Kidney glomerular epithelial cell (primary cell): ENCODE measurements at regions not wholly inside any gene's neighbourhood (a gene's known extent, or its start where the extent isn't known, plus 50 kb on each side); places are given as distances from the start of the nearest gene placed in this dataset.
"Not testable (repeated sequence)": the region's sequence is repeated elsewhere in the genome, so short reads cannot be mapped to it uniquely, and the experiment has no call there.

ENCODE experiments used
- DNase-seq: peaks from one replicate; lab custom pipeline; 2025; lab: John Stamatoyannopoulos, UW

DNA sequence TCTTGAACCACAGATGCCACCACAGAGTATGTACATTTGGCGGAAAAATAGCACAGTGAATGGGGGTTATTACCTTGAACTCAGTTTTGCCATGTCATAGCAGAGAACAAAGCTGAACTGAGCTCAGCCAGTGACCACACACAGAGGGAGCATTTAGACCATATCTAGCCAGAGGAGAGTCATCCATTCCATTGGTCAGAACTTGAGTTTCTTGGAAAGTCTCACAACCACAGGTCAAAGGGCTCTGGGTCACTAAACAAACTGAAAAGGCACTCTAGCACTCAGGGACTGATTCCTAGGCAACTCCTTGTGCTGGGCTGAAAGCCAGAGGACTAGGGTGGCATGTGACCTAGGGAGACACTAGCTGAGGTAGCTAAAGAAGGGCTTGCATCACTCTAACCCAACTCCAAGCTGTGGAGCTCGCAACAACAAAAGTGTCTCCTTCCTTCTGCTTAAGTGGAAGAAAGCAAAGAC lies 239.7 kb upstream of the SEMA3D start:
- no peak for DNase-seq

DNA sequence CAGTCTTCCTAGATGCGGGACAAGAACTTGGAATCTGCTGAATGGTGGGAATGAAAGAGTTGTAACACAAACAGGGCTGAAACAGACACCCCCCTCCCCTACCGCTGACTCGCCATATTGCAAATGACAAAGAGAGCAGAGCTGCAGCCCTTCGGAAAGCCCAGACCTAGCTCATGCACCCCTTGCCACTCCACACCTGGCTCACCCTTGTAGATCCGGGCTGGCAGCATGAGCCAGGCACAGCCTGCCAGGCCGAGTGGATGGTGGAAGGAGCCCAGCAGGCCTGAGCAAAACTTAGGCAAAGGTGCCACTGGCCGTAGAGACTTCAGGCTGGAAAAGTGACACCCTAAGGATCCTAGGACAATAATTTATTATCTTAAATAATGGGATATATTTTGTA lies 237.4 kb upstream of the SEMA3D start:
- no peak for DNase-seq

GRCh38 chr7:85423209-85423895 lies 236.5 kb upstream of the SEMA3D start:
- DNase-seq: no peak

DNA sequence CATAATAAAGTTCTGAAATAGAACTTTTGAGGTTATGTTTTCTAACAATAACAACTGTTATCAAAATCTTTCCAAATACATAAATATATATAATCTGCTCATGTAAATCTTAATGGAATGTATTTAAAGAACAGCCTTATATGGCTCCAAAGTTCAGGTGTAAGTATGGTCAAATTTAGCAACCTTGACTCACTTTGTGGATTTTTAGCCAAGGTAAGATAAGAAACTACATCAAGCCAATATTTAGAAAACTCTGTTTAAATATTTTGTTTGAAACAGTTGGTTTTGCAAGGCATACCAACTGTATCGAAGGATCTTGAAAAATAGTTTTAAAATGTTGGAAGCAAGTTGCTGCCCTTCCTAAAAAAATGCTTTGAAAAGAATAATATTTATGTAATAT lies 228.9 kb upstream of the SEMA3D start:
- DNase-seq: no peak

- DNase-seq: no peak
These were observed 226.9 kb upstream of the SEMA3D start for GRCh38 chr7:85413718-85414117.

DNA sequence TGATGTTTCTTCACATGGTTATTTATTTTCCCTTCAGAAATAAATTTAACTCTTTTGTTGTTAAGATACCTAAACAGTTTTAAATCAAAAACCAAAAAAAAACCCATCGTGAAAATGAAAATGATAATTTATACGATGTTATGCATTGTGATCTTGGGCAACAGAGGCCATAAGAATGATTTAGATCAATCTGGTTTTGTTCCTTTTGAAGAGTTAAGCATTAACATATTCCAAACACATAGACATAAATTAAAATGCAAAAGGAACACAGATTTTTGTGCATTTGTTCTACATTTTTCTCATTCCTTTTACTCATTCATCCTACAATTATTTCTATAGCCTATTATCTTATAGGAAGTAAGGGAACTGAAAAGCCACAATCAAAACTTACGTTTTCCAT lies 226.1 kb upstream of the SEMA3D start:
- DNase-seq: no peak

GRCh38 chr7:85407391-85407790 lies 220.5 kb upstream of the SEMA3D start:
- DNase-seq: no peak

- no peak for DNase-seq
These were observed 218.4 kb upstream of the SEMA3D start for GRCh38 chr7:85405016-85405902.

GRCh38 chr7:85396676-85397075 lies 209.8 kb upstream of the SEMA3D start:
- DNase-seq: no peak

- DNase-seq: no peak
These were observed 205.9 kb upstream of the SEMA3D start for GRCh38 chr7:85392789-85393188.

DNA sequence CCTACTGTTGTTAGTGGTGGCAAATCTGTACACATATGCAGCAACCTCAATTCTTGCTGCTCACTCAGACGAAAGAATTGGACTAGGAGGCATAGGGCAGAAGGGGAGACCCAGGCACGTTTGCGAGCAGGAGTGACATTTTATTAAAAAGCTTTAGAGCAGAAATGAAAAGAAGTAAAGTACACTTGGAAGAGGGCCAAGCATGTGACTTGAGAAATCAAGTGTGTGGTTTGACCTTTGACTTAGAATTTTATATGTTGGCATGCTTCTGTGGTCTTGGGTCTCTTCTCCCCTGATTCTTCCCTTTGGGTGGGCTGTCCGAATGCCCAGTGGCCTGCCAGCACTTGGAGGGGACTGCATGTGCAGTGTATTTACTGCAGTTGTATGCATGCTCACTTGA lies 205.5 kb upstream of the SEMA3D start:
- no peak for DNase-seq

GRCh38 chr7:85386460-85386859 lies 199.6 kb upstream of the SEMA3D start:
- no peak for DNase-seq

DNA sequence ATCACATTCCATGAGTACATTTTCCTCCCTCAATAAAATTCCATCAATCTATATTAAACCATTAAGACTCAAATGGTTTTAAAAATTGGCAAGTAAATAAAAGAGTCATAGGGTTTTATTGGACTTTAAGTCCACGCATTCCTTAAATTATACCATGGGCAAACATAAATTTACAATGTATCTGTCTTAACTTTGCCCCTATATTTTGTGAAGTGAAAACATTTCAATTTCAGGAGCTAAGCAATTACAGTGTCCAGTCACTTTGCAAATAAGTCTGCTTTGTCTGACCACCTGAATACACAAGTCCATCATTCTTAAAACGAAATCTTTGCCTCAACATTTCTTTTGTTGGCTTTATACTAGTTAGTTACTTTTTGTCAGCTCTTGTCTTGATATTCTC lies 197.5 kb upstream of the SEMA3D start:
- DNase-seq: no peak

DNA sequence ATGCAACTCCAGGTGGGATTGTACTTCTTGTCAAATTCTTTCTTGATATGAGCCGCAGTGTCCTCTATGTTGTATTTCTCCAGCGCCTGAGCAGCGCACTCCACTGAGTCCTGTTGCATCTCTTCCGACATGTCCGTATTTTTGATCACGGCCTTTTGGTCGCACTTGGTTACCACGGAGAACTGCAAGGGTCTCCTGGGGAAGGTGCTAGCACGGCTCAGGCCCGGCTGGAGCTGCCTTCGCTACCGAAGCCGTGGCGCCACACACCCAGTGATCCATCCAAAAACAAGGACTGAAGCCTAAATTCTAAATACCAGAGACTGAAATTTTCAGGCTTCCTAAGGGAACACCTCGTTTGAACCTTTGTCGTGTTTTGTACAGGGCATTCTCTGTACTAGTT lies 194.4 kb upstream of the SEMA3D start:
- no peak for DNase-seq

GRCh38 chr7:85376589-85376988 lies 189.7 kb upstream of the SEMA3D start:
- no peak for DNase-seq

GRCh38 chr7:85356916-85357315 lies 170.1 kb upstream of the SEMA3D start:
- DNase-seq: no peak

DNA sequence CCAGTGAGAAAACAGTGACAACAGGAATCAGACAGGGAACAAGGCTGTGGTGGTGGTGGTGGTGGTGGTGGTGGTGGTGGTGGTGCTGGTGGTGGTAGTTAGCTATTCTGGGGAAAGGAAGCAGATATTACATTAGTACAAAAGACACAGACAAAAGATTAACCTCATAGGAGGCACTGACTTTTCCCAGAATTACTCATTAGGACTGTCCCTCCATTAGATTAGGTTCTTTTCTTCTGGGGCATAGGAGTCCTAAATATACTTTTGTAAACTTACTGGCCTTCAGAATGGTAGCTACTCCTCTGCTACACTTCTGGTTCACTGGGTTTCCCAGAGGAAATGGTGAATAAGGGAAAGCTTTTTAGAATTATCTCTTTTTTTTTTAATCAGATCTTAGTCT lies 156.6 kb upstream of the SEMA3D start:
- DNase-seq: no peak

- no peak for DNase-seq
These were observed 155.9 kb upstream of the SEMA3D start for GRCh38 chr7:85342781-85343180.

GRCh38 chr7:85341973-85342372 lies 155.1 kb upstream of the SEMA3D start:
- DNase-seq: no peak

DNA sequence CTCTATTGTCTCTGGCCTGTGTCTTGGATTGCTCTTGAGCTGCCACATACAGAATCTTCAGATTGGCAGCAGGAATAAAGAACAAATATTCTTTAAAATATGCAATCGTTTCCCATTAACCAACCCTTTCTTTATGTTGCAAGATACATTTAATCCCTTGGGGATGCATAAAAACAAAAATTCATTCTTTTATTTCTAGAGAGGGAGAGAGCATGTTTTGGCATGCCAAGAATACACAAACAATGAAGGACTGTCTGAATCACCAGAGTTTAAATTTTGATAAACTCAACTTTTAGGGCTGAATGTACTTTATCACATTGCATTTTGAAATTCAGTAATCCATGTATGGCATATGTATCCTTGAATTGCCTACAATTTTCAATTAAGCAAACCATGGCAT lies 154.3 kb upstream of the SEMA3D start:
- no peak for DNase-seq

GRCh38 chr7:85336086-85336485 lies 149.2 kb upstream of the SEMA3D start:
- DNase-seq: no peak

GRCh38 chr7:85335113-85335512 lies 148.3 kb upstream of the SEMA3D start:
- DNase-seq: not testable (repeated sequence)

GRCh38 chr7:85328456-85328998 lies 141.7 kb upstream of the SEMA3D start:
- no peak for DNase-seq
